K562 (cell line): ENCODE measurements at regions not wholly inside any gene's neighbourhood (a gene's known extent, or its start where the extent isn't known, plus 50 kb on each side); places are given as distances from the start of the nearest gene placed in this dataset.
A peak's percentile ranks its signal among the peaks of the same experiment; 100 is the strongest.

Source experiments
- ATAC-seq: fragments of 200-7000 bp; cut with Tn5 transposase; 3 replicates; pipeline ENCODE4 v1.9.1; 2020; ENCODE audit warnings: moderate library complexity
- BruUV-seq: library from RNA; stranded (reverse); fragments of 400-500 nt; replicated peaks from 2 replicates; lab custom pipeline; 2021; lab: Mats Ljungman, UMichigan
- CTCF ChIA-PET: fragments of 300-600 bp; formaldehyde crosslinking; extraction: SDS; loops from one replicate; lab custom pipeline; 2021; ENCODE audit warnings: low intra/inter-chr PET ratio; lab: Yijun Ruan, JAX
- POLR2A ChIA-PET: fragments of 300-600, 350-650 bp; sonication (Branson Sonifier 250); formaldehyde crosslinking; extraction: SDS; loops from one replicate; lab custom pipeline; 2021; ENCODE audit warnings: antibody characterized with exemption, inconsistent platforms; lab: Yijun Ruan, JAX
- DNase-seq, 4 experiments: peaks; one replicate each; pipeline versions ENCODE4 v3.0.0 to v3.0.0-alpha.2; 2011 to 2018; ENCODE audit warnings: low spot score in 3 of 4, mixed read lengths in 3 of 4; ENCODE audit errors: extremely low read depth in 1 of 4
- FAIRE-seq: peaks from 2 replicates; lab custom pipeline; 2011; peaks lifted over from hg19 to GRCh38; lab: Jason Lieb, UNC
- H2AFZ ChIP-seq: 2 replicates; pipeline ENCODE4 v1.6.0; 2011; ENCODE audit warnings: low read depth, low read length, control low read depth, inconsistent platforms
- H3K27ac ChIP-seq: fragments of 200-600 bp; 3 replicates; pipeline ENCODE4 v1.8.0; 2011; ENCODE audit warnings: low read depth, mild to moderate bottlenecking, control low read depth, inconsistent platforms, low read length, moderate library complexity, mixed read lengths; ENCODE audit errors: extremely low read depth
- H3K27me3 ChIP-seq, 2 experiments: fragments of 300-600 bp in 1 of 2; 2 replicates in 1 of 2; 3 replicates in 1 of 2; pipeline versions ENCODE4 v1.6.0 to v1.8.0; 2011; ENCODE audit warnings: inconsistent platforms in 2 of 2, low read length in 2 of 2, mild to moderate bottlenecking in 1 of 2, mixed read lengths in 1 of 2, moderate library complexity in 1 of 2; ENCODE audit not compliant: control insufficient read depth in 2 of 2, insufficient read depth in 2 of 2
- H3K36me3 ChIP-seq: fragments of 300-600 bp; 3 replicates; pipeline ENCODE4 v1.8.0; 2011; ENCODE audit warnings: mild to moderate bottlenecking, low read length, inconsistent platforms; ENCODE audit not compliant: control insufficient read depth, insufficient read depth
- H3K4me1 ChIP-seq, 2 experiments: fragments of 200-600 bp in 1 of 2; replicated peaks in 1 of 2; 2 replicates in 1 of 2; 3 replicates in 1 of 2; pipeline versions ENCODE4 v1.5.1 to v1.8.0; 2011; ENCODE audit warnings: inconsistent platforms in 2 of 2, low read length in 2 of 2, mild to moderate bottlenecking in 1 of 2, mixed read lengths in 1 of 2, moderate library complexity in 1 of 2; ENCODE audit not compliant: control insufficient read depth in 2 of 2, insufficient read depth in 2 of 2
- H3K4me2 ChIP-seq: 2 replicates; pipeline ENCODE4 v1.6.1; 2011; ENCODE audit warnings: low read length, control low read depth, inconsistent platforms, mixed read lengths; ENCODE audit not compliant: insufficient read depth
- H3K4me3 ChIP-seq: fragments of 200-600 bp; sonication (generic), shearing (Covaris generic); 2 replicates; pipeline ENCODE4 v1.5.1; 2016; ENCODE audit warnings: control low read depth, inconsistent platforms
- H3K79me2 ChIP-seq: fragments of 200-600 bp; 3 replicates; pipeline ENCODE4 v1.8.0; 2011; ENCODE audit warnings: low read length, inconsistent platforms; ENCODE audit not compliant: control insufficient read depth, insufficient read depth
- H3K9ac ChIP-seq, 2 experiments: 2 replicates each; pipeline versions ENCODE4 v1.6.0 to v1.6.1; 2011; ENCODE audit warnings: low read depth in 2 of 2, low read length in 2 of 2, control low read depth in 1 of 2, inconsistent platforms in 1 of 2, mild to moderate bottlenecking in 1 of 2, mixed read lengths in 1 of 2; ENCODE audit not compliant: insufficient read depth in 1 of 2
- H3K9me1 ChIP-seq: one replicate; pipeline ENCODE4 v1.6.0; 2011; ENCODE audit warnings: inconsistent platforms, mild to moderate bottlenecking, low read length, moderate library complexity; ENCODE audit not compliant: control insufficient read depth, insufficient read depth
- H3K9me3 ChIP-seq: replicated peaks from 2 replicates; pipeline ENCODE4 v1.5.1; 2011; ENCODE audit warnings: low read depth, low read length, inconsistent platforms; ENCODE audit not compliant: control insufficient read depth, insufficient read depth
- H4K20me1 ChIP-seq: replicated peaks from 2 replicates; pipeline ENCODE4 v1.6.1; 2011; ENCODE audit warnings: low read length, inconsistent platforms, mixed read lengths; ENCODE audit not compliant: control insufficient read depth, insufficient read depth
- NFIC ChIP-seq: fragments of 450-650 bp; IDR thresholded peaks from 2 replicates; pipeline ENCODE4 v1.6.1; 2017; ENCODE audit warnings: mild to moderate bottlenecking, inconsistent platforms
- NFIX ChIP-seq: fragments of 250-450 bp; sonication (Bioruptor Pico); IDR thresholded peaks from 2 replicates; pipeline ENCODE4 v1.4.0; 2020; ENCODE audit warnings: low read depth, mild to moderate bottlenecking, moderate library complexity
- PREB ChIP-seq: sonication (generic); formaldehyde crosslinking; IDR thresholded peaks from 2 replicates; pipeline ENCODE4 v1.8.1; 2023; ENCODE audit warnings: mild to moderate bottlenecking, missing genetic modification reagents
- ZNF311 ChIP-seq: fragments of 250-450 bp; sonication (Bioruptor Pico); IDR thresholded peaks from 2 replicates; pipeline ENCODE4 v1.4.0; 2020; ENCODE audit warnings: mild to moderate bottlenecking, moderate library complexity
- ZNF347 ChIP-seq: fragments of 450-650 bp; formaldehyde crosslinking; IDR thresholded peaks from 2 replicates; pipeline ENCODE4 v1.4.0; 2020; ENCODE audit warnings: low read depth, mild to moderate bottlenecking, moderate library complexity
- ZNF766 ChIP-seq: fragments of 200-800 bp; sonication (Bioruptor generic); conservative IDR thresholded peaks from 2 replicates; pipeline ENCODE4 v1.6.1; 2016; ENCODE audit warnings: missing genetic modification characterization, missing compliant biosample characterization
- WGBS: fragments of 100-300 bp; shearing (Covaris generic); methylation state at CpG from one replicate; pipeline ENCODE4 v1.1.6; 2016; ENCODE audit warnings: low coverage, mixed read lengths; ENCODE audit not compliant: insufficient coverage; ENCODE audit errors: missing lambda C conversion rate; 5-methylcytosine and 5-hydroxymethylcytosine counted together
- in situ Hi-C: fragments of 300-500 bp; cut with MboI; formaldehyde crosslinking; loops from 4 replicates; pipeline ENCODE4 v1.15.0; 2018; ENCODE audit warnings: inconsistent platforms, mixed read lengths
- intact Hi-C: fragments of 100-400 bp; cut with micrococcal nuclease; formaldehyde crosslinking; loops from 2 replicates; pipeline ENCODE4 v1.14.2; 2022
- TF ChIP-seq, protein P1 (sequence below), 2 experiments: fragments of 450-650 bp; conservative IDR thresholded peaks; 2 replicates each; pipeline ENCODE4 v1.6.1; 2017; ENCODE audit warnings: mild to moderate bottlenecking in 2 of 2, moderate library complexity in 2 of 2

GRCh38 chr7:55272328-55272727, 92.8 kb upstream of the LANCL2 start:
- H3K4me3 ChIP-seq, result no peak overlapping the region
- POLR2A ChIA-PET, result no interaction called here
- intact Hi-C loops, result no loop called here
- ATAC-seq, result no peak
- peak in 1 of 4 experiments; percentile 1 for DNase-seq
- H2AFZ ChIP-seq, result no peak overlapping the region
- no peak overlapping the region for H3K4me2 ChIP-seq
- H3K9ac ChIP-seq, result no peak overlapping the region
- no peak overlapping the region for H3K27ac ChIP-seq
- H3K36me3 ChIP-seq, result no peaks in the 10 kb centered on the region
- in situ Hi-C loops, result no loop called here
- no peaks in the 10 kb centered on the region for H3K9me1 ChIP-seq
- 4% methylated on average over 3 of the region's 4 CpGs for WGBS
- H3K9me3 ChIP-seq, result no peaks in the 10 kb centered on the region
- H3K27me3 ChIP-seq, result peaks cover 3 to 23% of the 10 kb centered on the region in 2 experiments; a peak in 3 of 5 replicates
- H3K4me1 ChIP-seq, result no peaks in the 10 kb centered on the region
- BruUV-seq, result no TSS peak
- H4K20me1 ChIP-seq, result no peaks in the 10 kb centered on the region
- TF ChIP-seq ZNF766 (CRISPR knock-in tag) (no peak), NFIC (peak; percentile 76), NFIX (no peak; the same call in 1 of the 2 replicates), ZNF311 (CRISPR knock-in tag) (no peak), PREB (CRISPR knock-in tag) (no peak), ZNF347 (CRISPR knock-in tag) (no peak)
- TF ChIP-seq, protein P1, sequence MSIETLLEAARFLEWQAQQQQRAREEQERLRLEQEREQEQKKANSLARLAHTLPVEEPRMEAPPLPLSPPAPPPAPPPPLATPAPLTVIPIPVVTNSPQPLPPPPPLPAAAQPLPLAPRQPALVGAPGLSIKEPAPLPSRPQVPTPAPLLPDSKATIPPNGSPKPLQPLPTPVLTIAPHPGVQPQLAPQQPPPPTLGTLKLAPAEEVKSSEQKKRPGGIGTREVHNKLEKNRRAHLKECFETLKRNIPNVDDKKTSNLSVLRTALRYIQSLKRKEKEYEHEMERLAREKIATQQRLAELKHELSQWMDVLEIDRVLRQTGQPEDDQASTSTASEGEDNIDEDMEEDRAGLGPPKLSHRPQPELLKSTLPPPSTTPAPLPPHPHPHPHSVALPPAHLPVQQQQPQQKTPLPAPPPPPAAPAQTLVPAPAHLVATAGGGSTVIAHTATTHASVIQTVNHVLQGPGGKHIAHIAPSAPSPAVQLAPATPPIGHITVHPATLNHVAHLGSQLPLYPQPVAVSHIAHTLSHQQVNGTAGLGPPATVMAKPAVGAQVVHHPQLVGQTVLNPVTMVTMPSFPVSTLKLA (conservative IDR thresholded peaks at IDR 0.05), result no peak
- H3K79me2 ChIP-seq, result no peaks in the 10 kb centered on the region
- CTCF ChIA-PET, result no interaction called here
- no peak for FAIRE-seq
